ENCODE measurements at regions not wholly inside any gene's neighbourhood (a gene's known extent, or its start where the extent isn't known, plus 50 kb on each side); places are given as distances from the start of the nearest gene placed in this dataset.

DNA sequence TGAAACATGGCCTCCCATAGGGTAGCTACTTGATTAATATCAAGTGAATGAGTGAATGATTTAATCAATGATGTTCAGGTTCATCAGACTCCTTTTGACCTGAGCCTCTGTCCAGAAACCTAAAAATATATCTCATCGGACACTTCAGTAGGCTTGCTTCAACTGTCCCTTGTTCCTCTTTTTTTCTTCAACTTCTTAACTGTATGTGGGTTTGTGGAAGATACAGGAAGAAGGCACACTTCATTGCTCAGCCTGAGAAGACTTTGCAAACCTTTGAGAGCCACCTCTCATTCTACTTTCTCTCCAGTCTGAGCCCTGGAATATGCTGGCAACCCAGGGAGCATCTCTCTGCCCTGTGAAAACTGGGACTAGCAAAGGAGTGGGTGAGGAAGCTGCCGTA is 557.0 kb downstream of the FGF9 start:
- Histone ChIP-seq H3K9me3 (ENCODE audit: insufficient read depth in 2 of 2, low read depth in 1 of 2, low read length in 1 of 2) (no peaks in the 10 kb centered on the region), H3K79me1 (ENCODE audit: low read depth, low read length) (no peaks in the 10 kb centered on the region; the same call in 1 of the 2 replicates), H4K20me1 (replicated peaks in 1 of 2; ENCODE audit: control insufficient read depth in 1 of 2, insufficient read depth in 2 of 2, low read length in 2 of 2) (no peaks in the 10 kb centered on the region), H2BK120ac (replicated peaks; ENCODE audit: low read depth, low read length) (no peak overlapping the region), H4K8ac (ENCODE audit: extremely low read depth, insufficient read depth, low read length) (no peak overlapping the region), H3K14ac (ENCODE audit: insufficient read length) (no peak overlapping the region), H2BK12ac (ENCODE audit: low read depth, low read length) (no peak overlapping the region), H4K91ac (replicated peaks; ENCODE audit: insufficient read length, low read length) (no peak overlapping the region), H2AK5ac (ENCODE audit: low read depth, low read length) (no peak overlapping the region), H2BK20ac (ENCODE audit: low read length) (no peak overlapping the region), H3K56ac (replicated peaks; ENCODE audit: insufficient read length, low read depth, low read length) (no peak overlapping the region), H4K5ac (ENCODE audit: insufficient read length, low read depth, low read length) (no peak overlapping the region), H3K36me3 (ENCODE audit: control insufficient read depth in 2 of 4, insufficient read depth in 4 of 4, low read length in 3 of 4) (no peaks in the 10 kb centered on the region), H3K23ac (ENCODE audit: insufficient read length) (no peak overlapping the region), H3K4me2 (ENCODE audit: insufficient read depth in 1 of 2, low read depth in 2 of 2, low read length in 2 of 2) (no peak overlapping the region), H3K9ac (replicated peaks in 1 of 4; ENCODE audit: extremely low read depth in 1 of 4, low read depth in 3 of 4, low read length in 3 of 4) (no peak overlapping the region), H2AFZ (ENCODE audit: low read length) (no peak overlapping the region), H2BK5ac (ENCODE audit: low read depth, low read length) (no peak overlapping the region), H3K27me3 (replicated peaks in 1 of 4; ENCODE audit: control insufficient read depth in 3 of 4, extremely low read depth in 1 of 4, insufficient read depth in 3 of 4, low read length in 3 of 4) (no peaks in the 10 kb centered on the region), H3K79me2 (ENCODE audit: control insufficient read depth in 1 of 2, insufficient read depth in 2 of 2, low read length in 2 of 2) (no peaks in the 10 kb centered on the region), H3K23me2 (ENCODE audit: low read depth, low read length) (no peaks in the 10 kb centered on the region; the same call in 1 of the 2 replicates), H3K27ac (ENCODE audit: low read depth, low read length) (no peak overlapping the region), H3K4ac (replicated peaks; ENCODE audit: insufficient read length, low read depth, low read length) (no peak overlapping the region), H2BK15ac (ENCODE audit: low read length) (no peak overlapping the region), H3K18ac (ENCODE audit: extremely low read depth, low read length) (no peak overlapping the region), H3K4me3 (ENCODE audit: extremely low read depth in 1 of 4, insufficient read depth in 2 of 4, low read depth in 3 of 4, low read length in 4 of 4) (no peak overlapping the region), H3K4me1 (replicated peaks in 1 of 4; ENCODE audit: control insufficient read depth in 3 of 4, insufficient read depth in 4 of 4, low read length in 3 of 4) (no peaks in the 10 kb centered on the region)
- CTCF ChIA-PET (ENCODE audit: partially characterized antibody) = no interaction called here
- DNase-seq (ENCODE audit: low read depth in 1 of 2, low spot score in 2 of 2) (no peak), FAIRE-seq (no peak)
- POLR2A ChIA-PET (ENCODE audit: partially characterized antibody) = no interaction called here
- WGBS, 2 experiments (ENCODE audit: extremely low coverage in 1 of 2, insufficient coverage in 1 of 2, insufficient read length in 1 of 2, insufficient replicate concordance in 2 of 2, low coverage in 1 of 2, low lambda C conversion rate in 2 of 2, missing lambda C conversion rate in 1 of 2) = 93% methylated on average over 2 of the region's 2 CpGs; no CpG with 5 or more reads in 1 of the 2 experiments
- TF ChIP-seq, protein P1, sequence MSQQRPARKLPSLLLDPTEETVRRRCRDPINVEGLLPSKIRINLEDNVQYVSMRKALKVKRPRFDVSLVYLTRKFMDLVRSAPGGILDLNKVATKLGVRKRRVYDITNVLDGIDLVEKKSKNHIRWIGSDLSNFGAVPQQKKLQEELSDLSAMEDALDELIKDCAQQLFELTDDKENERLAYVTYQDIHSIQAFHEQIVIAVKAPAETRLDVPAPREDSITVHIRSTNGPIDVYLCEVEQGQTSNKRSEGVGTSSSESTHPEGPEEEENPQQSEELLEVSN (IDR thresholded peaks at IDR 0.05) = no peak
- TF ChIP-seq KDM4A (IDR thresholded peaks at IDR 0.05; ENCODE audit: low read depth, low read length, severe bottlenecking) (no peak), SAP30 (IDR thresholded peaks at IDR 0.05; ENCODE audit: insufficient read depth, insufficient replicate concordance, low read length) (no peak), RXRA (IDR thresholded peaks at IDR 0.05; ENCODE audit: insufficient read depth, low read depth, low read length) (no peak), CEBPB (IDR thresholded peaks at IDR 0.05; ENCODE audit: low read depth, low read length) (no peak), MAFK (IDR thresholded peaks at IDR 0.05; ENCODE audit: low read depth, low read length) (no peak), SP4 (IDR thresholded peaks at IDR 0.05; ENCODE audit: low read length) (no peak), CTBP2 (IDR thresholded peaks at IDR 0.05; ENCODE audit: borderline replicate concordance, insufficient read depth, insufficient read length, low read length) (no peak), JUN (IDR thresholded peaks at IDR 0.05; ENCODE audit: low read depth, low read length) (no peak), CHD2 (IDR thresholded peaks at IDR 0.05; ENCODE audit: low read length) (no peak), TEAD4 (IDR thresholded peaks at IDR 0.05; ENCODE audit: low read depth, low read length) (no peak), POLR2A (IDR thresholded peaks at IDR 0.05; ENCODE audit: control extremely low read depth in 1 of 2, low read depth in 2 of 2, low read length in 2 of 2) (no peak)
- TF ChIP-seq, protein P2, sequence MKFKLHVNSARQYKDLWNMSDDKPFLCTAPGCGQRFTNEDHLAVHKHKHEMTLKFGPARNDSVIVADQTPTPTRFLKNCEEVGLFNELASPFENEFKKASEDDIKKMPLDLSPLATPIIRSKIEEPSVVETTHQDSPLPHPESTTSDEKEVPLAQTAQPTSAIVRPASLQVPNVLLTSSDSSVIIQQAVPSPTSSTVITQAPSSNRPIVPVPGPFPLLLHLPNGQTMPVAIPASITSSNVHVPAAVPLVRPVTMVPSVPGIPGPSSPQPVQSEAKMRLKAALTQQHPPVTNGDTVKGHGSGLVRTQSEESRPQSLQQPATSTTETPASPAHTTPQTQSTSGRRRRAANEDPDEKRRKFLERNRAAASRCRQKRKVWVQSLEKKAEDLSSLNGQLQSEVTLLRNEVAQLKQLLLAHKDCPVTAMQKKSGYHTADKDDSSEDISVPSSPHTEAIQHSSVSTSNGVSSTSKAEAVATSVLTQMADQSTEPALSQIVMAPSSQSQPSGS (IDR thresholded peaks at IDR 0.05; ENCODE audit: low read length) = no peak
